ENCODE measurements at regions not wholly inside any gene's neighbourhood (a gene's known extent, or its start where the extent isn't known, plus 50 kb on each side); places are given as distances from the start of the nearest gene placed in this dataset.

- no peaks in the 10 kb centered on the region for H3K9me2 ChIP-seq (replicated peaks; ENCODE audit: low read depth, low read length)
- no peaks in the 10 kb centered on the region for H3K27me3 ChIP-seq (ENCODE audit: insufficient read depth, low read length, poor library complexity, severe bottlenecking)
- no peak overlapping the region for H3K4me3 ChIP-seq (ENCODE audit: low read length, poor library complexity, severe bottlenecking)
- H3K79me2 ChIP-seq (ENCODE audit: insufficient read depth, low read length), result no peaks in the 10 kb centered on the region
- no peak overlapping the region for H2AFZ ChIP-seq (ENCODE audit: low read length)
- H3K9ac ChIP-seq (ENCODE audit: low read depth, low read length, poor library complexity, severe bottlenecking), result no peak overlapping the region
- no peaks in the 10 kb centered on the region for H3K4me1 ChIP-seq (ENCODE audit: insufficient read depth, low read length, poor library complexity, severe bottlenecking)
- H3K9me3 ChIP-seq (ENCODE audit: insufficient read depth, low read depth, low read length), result no peaks in the 10 kb centered on the region
- H3K36me3 ChIP-seq (ENCODE audit: insufficient read depth, low read length), result no peaks in the 10 kb centered on the region
- H4K20me1 ChIP-seq (ENCODE audit: insufficient read depth, low read length, poor library complexity, severe bottlenecking), result no peaks in the 10 kb centered on the region
- TF ChIP-seq CTCF (conservative IDR thresholded peaks at IDR 0.05; ENCODE audit: low read length) (no peak), EZH2phosphoT487 (IDR thresholded peaks at IDR 0.05; ENCODE audit: borderline replicate concordance) (no peak)
- H3K4me2 ChIP-seq (ENCODE audit: low read depth, low read length, poor library complexity, severe bottlenecking), result no peak overlapping the region
- H3F3A ChIP-seq (ENCODE audit: low read depth), result no peaks in the 10 kb centered on the region
These were observed 770.3 kb downstream of the NLGN4X start for GRCh38 chrX:5458300-5458842.

- H3K79me2 ChIP-seq (ENCODE audit: insufficient read depth, low read length), result no peaks in the 10 kb centered on the region
- H3K9me3 ChIP-seq (ENCODE audit: insufficient read depth, low read depth, low read length), result no peaks in the 10 kb centered on the region
- TF ChIP-seq EZH2phosphoT487 (IDR thresholded peaks at IDR 0.05; ENCODE audit: borderline replicate concordance), result no peak
- no peak for TF ChIP-seq CTCF (conservative IDR thresholded peaks at IDR 0.05; ENCODE audit: low read length)
- no peaks in the 10 kb centered on the region for H3K27me3 ChIP-seq (ENCODE audit: insufficient read depth, low read length, poor library complexity, severe bottlenecking)
- no peak overlapping the region for H3K4me2 ChIP-seq (ENCODE audit: low read depth, low read length, poor library complexity, severe bottlenecking)
- no peak overlapping the region for H3K4me3 ChIP-seq (ENCODE audit: low read length, poor library complexity, severe bottlenecking)
- H3K36me3 ChIP-seq (ENCODE audit: insufficient read depth, low read length), result no peaks in the 10 kb centered on the region
- no peaks in the 10 kb centered on the region for H3F3A ChIP-seq (ENCODE audit: low read depth)
- H4K20me1 ChIP-seq (ENCODE audit: insufficient read depth, low read length, poor library complexity, severe bottlenecking), result no peaks in the 10 kb centered on the region
- H2AFZ ChIP-seq (ENCODE audit: low read length), result no peak overlapping the region
- H3K9me2 ChIP-seq (replicated peaks; ENCODE audit: low read depth, low read length), result no peaks in the 10 kb centered on the region
- no peaks in the 10 kb centered on the region for H3K4me1 ChIP-seq (ENCODE audit: insufficient read depth, low read length, poor library complexity, severe bottlenecking)
- H3K9ac ChIP-seq (ENCODE audit: low read depth, low read length, poor library complexity, severe bottlenecking), result no peak overlapping the region
These were observed 779.3 kb downstream of the NLGN4X start for GRCh38 chrX:5449323-5449722.

- Histone ChIP-seq H2AFZ (ENCODE audit: low read length) (no peak overlapping the region), H3K9me2 (replicated peaks; ENCODE audit: low read depth, low read length) (no peaks in the 10 kb centered on the region), H3K4me3 (ENCODE audit: low read length, poor library complexity, severe bottlenecking) (no peak overlapping the region), H3K4me1 (ENCODE audit: insufficient read depth, low read length, poor library complexity, severe bottlenecking) (no peaks in the 10 kb centered on the region), H3F3A (ENCODE audit: low read depth) (no peaks in the 10 kb centered on the region), H3K79me2 (ENCODE audit: insufficient read depth, low read length) (no peaks in the 10 kb centered on the region), H3K9ac (ENCODE audit: low read depth, low read length, poor library complexity, severe bottlenecking) (no peak overlapping the region), H3K4me2 (ENCODE audit: low read depth, low read length, poor library complexity, severe bottlenecking) (no peak overlapping the region), H3K36me3 (ENCODE audit: insufficient read depth, low read length) (no peaks in the 10 kb centered on the region), H3K27me3 (ENCODE audit: insufficient read depth, low read length, poor library complexity, severe bottlenecking) (no peaks in the 10 kb centered on the region), H3K9me3 (ENCODE audit: insufficient read depth, low read depth, low read length) (no peaks in the 10 kb centered on the region), H4K20me1 (ENCODE audit: insufficient read depth, low read length, poor library complexity, severe bottlenecking) (no peaks in the 10 kb centered on the region)
- TF ChIP-seq EZH2phosphoT487 (IDR thresholded peaks at IDR 0.05; ENCODE audit: borderline replicate concordance) (no peak), CTCF (conservative IDR thresholded peaks at IDR 0.05; ENCODE audit: low read length) (no peak)
These were observed 796.8 kb downstream of the NLGN4X start for GRCh38 chrX:5431823-5432222.

Data from Loucy (cell line).